ENCODE measurements at regions not wholly inside any gene's neighbourhood (a gene's known extent, or its start where the extent isn't known, plus 50 kb on each side); places are given as distances from the start of the nearest gene placed in this dataset.

DNA sequence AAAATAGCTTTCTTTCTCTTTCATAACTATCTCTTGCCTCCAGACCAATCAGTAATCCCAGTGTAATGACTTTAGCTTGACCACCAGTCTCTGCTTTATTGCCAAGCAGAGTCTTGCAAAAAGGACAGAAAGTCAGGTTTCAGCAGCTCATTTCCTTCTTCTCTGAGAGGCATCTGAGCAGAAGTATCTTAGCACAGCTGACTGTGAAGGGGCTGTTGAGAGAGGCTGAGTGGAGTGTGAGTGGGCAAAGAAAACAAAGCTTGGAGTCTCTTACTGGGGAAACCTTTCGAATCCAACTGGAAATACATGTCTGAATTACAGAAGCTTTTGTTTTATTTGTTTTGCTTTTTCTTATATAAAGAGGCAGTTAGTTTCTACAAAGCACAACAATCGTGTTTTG lies 170.3 kb upstream of the IGFBP7 start:
- TF ChIP-seq POLR2AphosphoS5 (IDR thresholded peaks at IDR 0.05) (no peak), CTCF (IDR thresholded peaks at IDR 0.05) (no peak), POLR2A (IDR thresholded peaks at IDR 0.05) (no peak)
